IgD-negative memory B cell (primary cell): ENCODE measurements at regions not wholly inside any gene's neighbourhood (a gene's known extent, or its start where the extent isn't known, plus 50 kb on each side); places are given as distances from the start of the nearest gene placed in this dataset.
A peak's percentile ranks its signal among the peaks of the same experiment; 100 is the strongest.

Experiments used
- H3K27ac Mint-ChIP-seq, 3 donors: one replicate each; pipeline ENCODE4 v1.8.0; 2020 to 2022; ENCODE audit warnings: mild to moderate bottlenecking in 3 of 3, mixed read lengths in 3 of 3, moderate library complexity in 1 of 3
- H3K27me3 Mint-ChIP-seq: one replicate; pipeline ENCODE4 v1.8.0; 2021; ENCODE audit warnings: mixed read lengths
- H3K36me3 Mint-ChIP-seq: one replicate; pipeline ENCODE4 v1.8.0; 2020; ENCODE audit warnings: mild to moderate bottlenecking, mixed read lengths
- H3K4me1 Mint-ChIP-seq, 3 donors: one replicate each; pipeline ENCODE4 v1.8.0; 2020 to 2022; ENCODE audit warnings: mixed read lengths in 3 of 3, mild to moderate bottlenecking in 1 of 3
- H3K4me3 Mint-ChIP-seq, 4 donors: one replicate each; pipeline ENCODE4 v1.8.0; 2020 to 2022; ENCODE audit warnings: mild to moderate bottlenecking in 4 of 4, mixed read lengths in 4 of 4, moderate library complexity in 3 of 4
- H3K9me3 Mint-ChIP-seq, 3 donors: one replicate each; pipeline ENCODE4 v1.8.0; 2020 to 2021; ENCODE audit warnings: mixed read lengths in 3 of 3, mild to moderate bottlenecking in 1 of 3

DNA sequence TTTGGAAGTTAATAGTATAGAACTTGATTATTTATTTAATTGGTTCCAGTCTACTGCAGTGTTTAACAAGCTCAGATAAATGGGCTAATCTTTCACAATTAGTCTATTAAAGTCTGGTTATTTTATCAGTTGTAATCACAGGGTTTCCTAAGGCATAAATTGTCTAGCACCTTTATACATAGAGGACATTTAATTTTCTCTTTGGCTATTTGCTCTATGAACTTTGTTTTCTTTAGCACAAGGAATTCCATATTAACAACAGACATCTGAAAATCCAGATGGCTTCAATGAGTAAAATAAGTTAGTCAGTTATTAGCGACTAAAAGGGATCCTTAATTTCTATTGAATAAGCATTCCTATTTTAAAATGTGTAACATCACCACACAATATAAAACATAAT is 1350.8 kb upstream of the SLC10A2 start:
- no peak overlapping the region for H3K27ac Mint-ChIP-seq

DNA sequence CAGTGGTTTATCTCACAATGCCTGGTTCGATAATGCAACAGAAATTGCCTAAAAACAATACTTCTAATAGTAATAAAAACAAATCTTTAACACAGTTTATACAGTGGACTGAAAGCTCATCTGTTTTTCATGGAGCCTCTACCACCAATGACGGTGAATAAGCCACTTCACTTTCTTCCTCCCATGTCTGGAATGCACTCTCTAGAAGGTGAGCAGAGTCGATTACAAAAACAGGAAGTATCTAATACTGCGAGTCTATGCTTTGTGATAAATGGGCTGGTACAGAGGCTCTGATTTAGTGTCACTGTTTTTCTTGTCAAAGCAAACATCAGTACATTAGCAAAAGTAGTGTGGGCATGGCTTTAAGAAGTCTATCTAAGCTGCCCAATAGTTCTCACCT is 1348.6 kb upstream of the SLC10A2 start:
- H3K4me3 Mint-ChIP-seq, result no peak overlapping the region
- H3K36me3 Mint-ChIP-seq, result no peaks in the 10 kb centered on the region
- no peaks in the 10 kb centered on the region for H3K27me3 Mint-ChIP-seq
- H3K9me3 Mint-ChIP-seq, result peaks cover 0 to 4% (median 2%) of the 10 kb centered on the region in 3 donors
- H3K27ac Mint-ChIP-seq, result no peak overlapping the region
- no peaks in the 10 kb centered on the region for H3K4me1 Mint-ChIP-seq

More for the DNA sequence above, 1350.8 kb upstream of the SLC10A2 start:
- Mint-ChIP-seq H3K4me1 (no peaks in the 10 kb centered on the region), H3K27me3 (no peaks in the 10 kb centered on the region), H3K4me3 (no peak overlapping the region), H3K36me3 (peaks cover 1% of the 10 kb centered on the region), H3K9me3 (peaks cover 0 to 4% (median 0%) of the 10 kb centered on the region in 3 donors)

DNA sequence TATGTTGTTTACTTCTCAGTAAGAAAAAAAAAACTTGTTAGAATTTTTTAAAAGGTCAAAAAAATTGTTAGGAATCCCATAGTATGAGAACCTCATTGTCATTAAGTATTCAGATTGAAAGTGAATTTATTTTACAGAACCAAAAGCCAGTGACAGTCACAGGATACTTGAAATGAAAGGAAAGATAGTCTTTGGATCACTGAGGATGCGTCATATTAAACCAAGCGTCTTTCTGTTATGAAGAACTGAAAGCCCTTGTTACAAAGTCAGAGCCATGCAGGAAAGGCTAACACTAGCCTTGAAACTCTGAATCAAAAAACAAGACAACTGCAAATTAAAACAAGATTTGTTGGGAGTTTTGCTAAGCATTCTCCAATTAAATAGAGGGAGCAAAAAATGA is 1348.0 kb upstream of the SLC10A2 start:
- Mint-ChIP-seq H3K36me3 (no peaks in the 10 kb centered on the region), H3K9me3 (peaks cover 0 to 4% (median 2%) of the 10 kb centered on the region in 3 donors), H3K27me3 (no peaks in the 10 kb centered on the region), H3K27ac (no peak overlapping the region), H3K4me3 (no peak overlapping the region), H3K4me1 (no peaks in the 10 kb centered on the region)

DNA sequence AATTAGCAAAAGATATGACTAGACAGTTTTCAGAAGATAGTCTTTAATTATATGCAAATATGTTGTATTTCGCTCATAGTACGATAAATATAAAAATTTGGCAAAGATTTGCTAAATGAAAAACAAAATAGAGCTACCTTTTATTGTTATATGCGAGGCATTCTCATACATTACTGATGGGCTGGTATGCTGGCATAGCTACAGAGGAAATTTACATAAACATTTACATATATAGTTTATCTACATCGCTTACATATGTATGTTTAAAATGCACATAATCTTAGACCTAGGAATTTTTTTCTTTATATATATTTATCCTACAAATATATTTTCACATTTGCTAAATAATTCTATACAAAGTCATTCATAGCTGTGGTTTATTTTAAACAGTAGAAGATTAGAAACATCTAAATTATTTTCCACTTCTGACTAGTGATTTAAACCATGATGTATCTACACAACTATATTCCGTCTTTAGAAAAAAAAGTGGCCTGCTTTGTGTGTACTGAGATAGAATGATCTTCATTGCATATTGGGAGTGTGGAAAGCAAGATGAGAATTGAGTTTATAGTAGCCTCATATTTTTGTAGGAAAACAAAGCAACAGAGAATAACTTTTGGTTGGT is 1345.0 kb upstream of the SLC10A2 start:
- H3K4me3 Mint-ChIP-seq, result no peak overlapping the region
- H3K27me3 Mint-ChIP-seq, result no peaks in the 10 kb centered on the region
- H3K36me3 Mint-ChIP-seq, result no peaks in the 10 kb centered on the region
- H3K9me3 Mint-ChIP-seq, result peaks cover 4% of the 10 kb centered on the region in 3 donors
- H3K27ac Mint-ChIP-seq, result no peak overlapping the region
- H3K4me1 Mint-ChIP-seq, result no peaks in the 10 kb centered on the region

DNA sequence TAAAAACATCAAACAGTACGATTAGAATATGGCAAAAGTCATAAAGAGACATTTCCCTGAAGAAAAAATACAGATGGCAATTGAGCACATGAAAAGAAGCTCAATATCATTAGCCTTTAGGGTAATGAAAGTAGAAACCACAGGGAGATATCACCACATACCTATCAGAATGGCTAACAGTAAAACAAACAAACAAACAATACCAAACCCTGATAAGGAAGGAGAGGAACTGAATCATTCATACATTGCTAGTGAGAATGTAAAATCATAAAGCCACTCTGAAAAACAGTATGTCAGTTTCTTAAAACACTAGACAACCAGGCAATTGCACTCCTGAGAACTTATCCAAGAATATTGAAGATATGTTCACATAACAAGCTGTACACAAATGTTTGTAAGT is 1342.5 kb upstream of the SLC10A2 start:
- H3K27me3 Mint-ChIP-seq, result no peaks in the 10 kb centered on the region
- no peak overlapping the region for H3K27ac Mint-ChIP-seq
- H3K36me3 Mint-ChIP-seq, result no peaks in the 10 kb centered on the region
- H3K4me3 Mint-ChIP-seq, result no peak overlapping the region
- H3K4me1 Mint-ChIP-seq, result no peaks in the 10 kb centered on the region
- H3K9me3 Mint-ChIP-seq, result peaks cover 0 to 4% (median 4%) of the 10 kb centered on the region in 3 donors

DNA sequence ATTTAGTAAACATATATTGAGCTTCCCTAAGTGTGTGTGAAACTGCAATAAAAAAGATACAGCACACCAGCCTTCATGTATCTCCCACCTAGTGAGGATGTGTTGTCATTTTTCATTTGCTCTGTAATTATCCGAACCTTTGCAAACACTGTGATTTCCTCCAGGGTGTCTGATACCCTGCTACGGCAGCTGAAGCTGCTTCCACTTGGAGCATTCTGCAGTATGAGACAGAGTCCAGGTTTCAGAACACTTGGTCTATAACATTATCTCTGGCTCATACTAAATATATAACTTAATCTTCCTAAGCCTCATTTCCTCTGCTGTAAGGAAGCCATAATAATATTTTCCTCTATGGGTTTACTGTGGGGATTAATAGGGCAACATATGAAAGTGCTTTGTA is 1338.1 kb upstream of the SLC10A2 start:
- Mint-ChIP-seq H3K27me3 (no peaks in the 10 kb centered on the region), H3K27ac (no peak overlapping the region), H3K9me3 (peaks cover 0 to 4% (median 2%) of the 10 kb centered on the region in 3 donors), H3K4me3 (no peak overlapping the region), H3K4me1 (no peaks in the 10 kb centered on the region), H3K36me3 (no peaks in the 10 kb centered on the region)

DNA sequence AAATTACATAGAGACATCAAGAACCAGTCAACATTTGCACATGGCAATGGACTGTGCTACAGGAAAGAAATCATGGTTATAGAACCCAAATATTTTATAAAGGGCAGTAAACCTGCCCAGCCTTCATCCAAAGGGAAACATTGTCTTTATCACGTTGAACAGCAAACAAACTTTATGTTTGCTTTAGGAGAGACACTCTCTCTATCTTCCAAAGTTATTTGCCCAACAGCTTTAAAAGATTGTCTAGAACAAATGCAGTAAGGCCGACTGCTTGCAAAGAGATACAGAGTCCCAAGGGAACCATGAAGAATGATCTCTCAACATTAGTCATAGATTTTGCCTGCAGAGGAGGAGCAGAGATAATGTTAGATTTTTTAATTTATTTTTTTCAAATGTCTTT is 1323.5 kb upstream of the SLC10A2 start:
- H3K4me3 Mint-ChIP-seq, result no peak overlapping the region
- peaks cover 0 to 16% (median 9%) of the 10 kb centered on the region in 3 donors for H3K9me3 Mint-ChIP-seq
- no peak overlapping the region for H3K27ac Mint-ChIP-seq
- H3K36me3 Mint-ChIP-seq, result no peaks in the 10 kb centered on the region
- no peaks in the 10 kb centered on the region for H3K4me1 Mint-ChIP-seq
- no peaks in the 10 kb centered on the region for H3K27me3 Mint-ChIP-seq

DNA sequence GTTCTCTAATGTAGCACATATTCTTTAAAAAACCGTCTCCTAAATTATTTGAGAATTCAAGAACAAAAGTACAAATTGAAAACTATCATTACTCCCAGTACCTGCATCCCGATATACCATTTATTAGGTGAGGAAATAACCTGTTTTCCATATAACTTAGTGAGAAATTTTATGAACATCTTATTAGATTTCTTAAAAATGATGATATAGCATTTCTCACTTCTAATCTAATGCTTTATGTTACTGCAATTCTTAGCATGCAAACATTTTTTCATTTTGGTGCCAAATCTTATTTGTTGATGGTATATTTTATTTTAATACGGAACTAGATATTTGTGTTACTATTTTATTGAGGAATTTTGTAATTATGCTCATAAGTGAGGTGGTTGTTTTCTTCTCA is 1321.3 kb upstream of the SLC10A2 start:
- no peaks in the 10 kb centered on the region for H3K4me1 Mint-ChIP-seq
- no peaks in the 10 kb centered on the region for H3K27me3 Mint-ChIP-seq
- no peaks in the 10 kb centered on the region for H3K36me3 Mint-ChIP-seq
- peaks cover 0 to 13% (median 9%) of the 10 kb centered on the region in 3 donors for H3K9me3 Mint-ChIP-seq
- H3K4me3 Mint-ChIP-seq, result no peak overlapping the region
- H3K27ac Mint-ChIP-seq, result no peak overlapping the region

DNA sequence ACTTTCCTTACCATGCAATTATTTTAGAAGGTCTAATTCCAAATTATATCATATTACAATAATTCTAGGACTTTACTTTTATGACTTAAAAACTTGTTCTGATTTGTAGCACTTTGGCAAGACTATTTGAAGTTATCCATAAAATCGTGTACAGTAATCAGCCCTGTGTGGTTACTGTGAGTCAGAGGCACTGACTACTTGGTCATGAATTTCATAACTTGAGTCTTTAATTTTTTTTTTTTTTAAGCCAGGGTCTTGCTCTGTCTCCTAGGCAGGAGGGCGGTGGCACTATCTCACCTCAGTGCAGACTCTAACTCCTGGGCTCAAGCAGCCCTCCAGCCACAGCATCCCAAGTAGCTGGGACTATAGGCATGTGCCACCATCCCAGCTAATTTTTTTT is 1319.2 kb upstream of the SLC10A2 start:
- no peak overlapping the region for H3K27ac Mint-ChIP-seq
- H3K9me3 Mint-ChIP-seq, result peaks cover 1 to 6% (median 6%) of the 10 kb centered on the region in 3 donors
- H3K4me1 Mint-ChIP-seq, result no peaks in the 10 kb centered on the region
- no peaks in the 10 kb centered on the region for H3K36me3 Mint-ChIP-seq
- H3K27me3 Mint-ChIP-seq, result no peaks in the 10 kb centered on the region
- no peak overlapping the region for H3K4me3 Mint-ChIP-seq

DNA sequence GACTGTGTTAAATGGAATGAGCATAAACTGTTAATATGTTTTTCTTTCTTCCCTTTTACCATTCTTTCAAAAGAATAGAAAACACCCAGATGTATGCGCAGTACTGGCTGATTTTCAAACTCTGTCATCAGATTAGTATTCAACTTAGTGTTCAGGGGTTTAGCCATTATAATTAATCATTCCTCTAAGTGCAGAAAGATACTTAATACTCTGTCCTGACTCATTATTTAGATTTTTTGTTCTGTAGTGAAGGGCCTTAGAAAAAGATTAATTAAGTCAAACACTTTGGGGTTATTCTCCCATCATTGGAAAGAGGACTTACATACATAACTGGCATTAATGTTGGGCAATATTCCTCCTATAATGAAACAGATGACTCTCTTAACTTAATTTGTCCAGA is 1316.7 kb upstream of the SLC10A2 start:
- Mint-ChIP-seq H3K27me3 (no peaks in the 10 kb centered on the region), H3K27ac (no peak overlapping the region), H3K4me3 (no peak overlapping the region), H3K9me3 (peaks cover 1 to 3% (median 1%) of the 10 kb centered on the region in 3 donors), H3K36me3 (no peaks in the 10 kb centered on the region), H3K4me1 (no peaks in the 10 kb centered on the region)

DNA sequence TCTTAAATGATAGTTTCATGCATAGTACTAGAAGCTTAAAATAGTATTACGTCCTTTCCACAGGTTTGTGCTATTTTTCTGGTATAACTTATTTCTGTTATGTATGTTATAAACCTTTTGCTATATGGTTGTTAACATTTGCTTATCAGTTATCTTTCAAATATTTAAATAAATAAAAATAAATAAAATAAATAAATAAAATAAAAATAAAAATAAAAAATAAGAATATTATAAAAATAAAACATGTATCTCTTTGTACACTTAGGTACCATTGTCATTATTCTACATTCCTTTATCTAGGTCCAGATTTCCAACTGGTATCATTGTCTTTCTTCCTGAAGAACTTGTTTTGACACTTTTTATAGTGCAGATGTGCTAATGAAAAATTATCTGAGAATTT is 1310.4 kb upstream of the SLC10A2 start:
- Mint-ChIP-seq H3K4me3 (no peak overlapping the region), H3K36me3 (no peaks in the 10 kb centered on the region), H3K4me1 (no peaks in the 10 kb centered on the region), H3K27me3 (no peaks in the 10 kb centered on the region), H3K9me3 (peaks cover 0 to 5% (median 5%) of the 10 kb centered on the region in 3 donors), H3K27ac (no peak overlapping the region)

DNA sequence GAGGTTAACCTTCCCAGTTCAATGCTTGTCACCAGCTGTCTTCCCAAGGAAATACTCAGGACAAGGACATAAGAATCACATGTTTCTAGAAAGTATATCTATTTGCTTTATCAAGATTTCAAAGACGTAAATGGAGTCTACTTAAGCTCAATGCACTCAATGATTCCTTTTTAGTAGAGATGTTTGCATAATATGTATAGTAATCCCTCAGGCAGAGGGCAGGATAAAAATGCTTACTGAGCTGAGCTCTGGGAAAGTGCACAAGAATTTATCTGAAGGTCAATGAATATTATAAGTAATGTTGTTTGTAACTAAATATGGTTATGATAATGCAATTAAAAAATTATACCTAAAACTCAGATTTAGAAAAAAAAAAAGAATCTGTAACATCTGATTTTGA is 1309.4 kb upstream of the SLC10A2 start:
- H3K27me3 Mint-ChIP-seq, result no peaks in the 10 kb centered on the region
- H3K9me3 Mint-ChIP-seq, result peaks cover 0 to 5% (median 4%) of the 10 kb centered on the region in 3 donors
- H3K36me3 Mint-ChIP-seq, result no peaks in the 10 kb centered on the region
- H3K4me1 Mint-ChIP-seq, result no peaks in the 10 kb centered on the region
- no peak overlapping the region for H3K27ac Mint-ChIP-seq
- H3K4me3 Mint-ChIP-seq, result no peak overlapping the region

DNA sequence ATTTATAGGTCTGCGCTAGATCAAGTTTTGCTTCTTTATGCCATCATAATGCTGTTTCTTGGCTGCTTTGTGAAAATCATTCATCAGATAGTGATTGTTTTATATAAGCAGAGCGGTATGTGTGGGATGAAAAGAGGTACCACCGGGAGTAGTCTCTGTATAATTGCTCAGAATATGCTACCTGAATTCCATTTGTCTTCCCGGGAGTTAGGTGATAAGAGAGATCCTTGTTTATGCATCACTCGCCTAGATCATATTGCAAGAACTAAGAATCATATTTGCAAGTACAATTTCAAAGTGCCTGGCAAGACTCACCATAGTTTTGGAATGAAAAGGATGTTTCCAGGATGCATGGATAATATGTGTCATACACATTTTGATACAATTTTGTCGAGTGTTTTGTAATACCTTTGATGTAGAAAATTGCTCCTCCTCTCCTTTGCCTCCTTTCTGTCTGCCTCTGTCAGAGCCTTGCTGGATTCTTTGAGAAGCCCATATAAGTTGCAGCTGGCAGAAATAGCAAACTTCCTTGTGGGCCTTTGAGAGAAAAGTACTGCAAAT is 1306.0 kb upstream of the SLC10A2 start:
- H3K4me1 Mint-ChIP-seq, result peaks cover 0 to 2% (median 0%) of the 10 kb centered on the region in 3 donors
- H3K4me3 Mint-ChIP-seq, result no peak overlapping the region
- H3K36me3 Mint-ChIP-seq, result no peaks in the 10 kb centered on the region
- no peaks in the 10 kb centered on the region for H3K27me3 Mint-ChIP-seq
- H3K27ac Mint-ChIP-seq, result peak overlapping the region in 1 of 3 donors; percentile 3
- H3K9me3 Mint-ChIP-seq, result peaks cover 2 to 5% (median 3%) of the 10 kb centered on the region in 3 donors

DNA sequence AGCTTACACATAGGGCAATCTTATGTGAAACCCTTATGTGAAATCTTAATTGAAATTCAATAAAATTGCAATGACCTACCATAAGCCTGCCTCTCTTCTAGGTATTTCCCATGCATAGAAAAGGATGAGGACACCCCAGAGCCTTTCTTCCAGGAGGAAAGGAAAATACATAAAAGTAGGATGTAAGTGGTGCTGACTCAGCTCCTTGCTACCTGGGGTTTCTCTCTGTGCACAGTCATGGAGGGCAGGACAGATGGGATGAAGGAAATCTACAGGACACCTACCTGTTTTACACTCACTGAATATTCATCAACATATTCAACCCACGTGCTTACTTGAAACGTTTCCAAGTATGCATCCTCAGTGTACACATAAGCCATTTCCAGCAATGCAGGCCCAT is 1299.2 kb upstream of the SLC10A2 start:
- H3K9me3 Mint-ChIP-seq, result peaks cover 0 to 2% (median 0%) of the 10 kb centered on the region in 3 donors
- no peak overlapping the region for H3K4me3 Mint-ChIP-seq

DNA sequence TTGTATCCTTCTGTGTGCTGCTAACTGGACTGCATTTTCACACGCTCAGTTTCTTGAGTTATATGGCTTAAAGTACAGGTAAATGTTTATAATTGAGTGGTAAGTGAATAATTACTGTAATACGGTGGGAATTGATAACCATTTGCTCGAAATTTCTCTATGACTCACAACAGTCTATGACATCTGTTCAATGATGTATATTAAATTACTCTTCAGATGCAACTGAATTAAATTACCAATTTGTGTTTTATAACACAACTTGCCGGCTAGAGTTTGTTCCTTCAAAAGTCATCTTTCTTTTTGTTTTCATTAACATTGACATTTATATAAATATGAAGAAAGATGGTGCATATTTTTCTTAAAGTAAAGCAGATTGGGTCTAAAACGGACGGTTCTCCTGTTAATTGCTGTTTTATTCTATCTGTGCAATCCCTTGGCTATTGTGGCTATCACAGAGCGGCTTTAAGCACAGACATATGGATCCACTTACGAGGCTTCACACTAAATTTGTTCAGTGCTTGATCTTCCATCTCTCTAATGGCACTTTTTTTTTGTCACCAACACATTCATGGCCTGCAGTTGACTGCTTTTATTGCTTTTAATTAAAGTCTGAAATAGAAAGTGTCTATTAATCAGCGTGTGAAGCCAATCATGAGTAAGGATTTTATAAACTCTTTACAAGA is 1291.6 kb upstream of the SLC10A2 start:
- Mint-ChIP-seq H3K36me3 (no peaks in the 10 kb centered on the region), H3K27ac (no peak overlapping the region), H3K4me1 (no peaks in the 10 kb centered on the region), H3K4me3 (no peak overlapping the region), H3K27me3 (no peaks in the 10 kb centered on the region), H3K9me3 (peaks cover 0 to 1% (median 0%) of the 10 kb centered on the region in 3 donors)

More for the DNA sequence above, 1299.2 kb upstream of the SLC10A2 start:
- Mint-ChIP-seq H3K4me1 (peaks cover 0 to 2% (median 0%) of the 10 kb centered on the region in 3 donors), H3K36me3 (no peaks in the 10 kb centered on the region), H3K27ac (no peak overlapping the region), H3K27me3 (no peaks in the 10 kb centered on the region)

DNA sequence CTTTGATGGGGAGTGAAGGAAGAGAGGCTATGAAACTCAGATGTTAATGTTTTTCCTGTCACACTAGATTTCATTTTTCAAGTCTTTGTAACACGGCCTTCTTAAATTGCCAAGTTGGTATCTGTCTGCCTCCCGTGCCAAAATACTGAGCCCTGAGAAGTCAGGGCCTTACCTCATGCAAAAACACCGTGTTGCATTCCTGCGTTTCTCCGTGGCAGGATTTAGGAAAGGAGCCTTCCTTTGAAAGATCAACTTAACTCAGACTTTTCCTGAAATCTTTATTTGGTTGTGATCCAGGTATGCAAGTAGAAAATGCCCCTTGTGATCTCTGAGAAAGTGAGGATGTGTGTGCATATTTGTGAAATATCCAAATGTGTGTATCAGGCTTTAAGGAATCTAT is 1291.0 kb upstream of the SLC10A2 start:
- no peak overlapping the region for H3K4me3 Mint-ChIP-seq
- no peaks in the 10 kb centered on the region for H3K36me3 Mint-ChIP-seq
- no peaks in the 10 kb centered on the region for H3K27me3 Mint-ChIP-seq
- peaks cover 0 to 1% (median 0%) of the 10 kb centered on the region in 3 donors for H3K9me3 Mint-ChIP-seq
- no peaks in the 10 kb centered on the region for H3K4me1 Mint-ChIP-seq
- no peak overlapping the region for H3K27ac Mint-ChIP-seq
